GM12865 (cell line): ENCODE measurements at regions not wholly inside any gene's neighbourhood (a gene's known extent, or its start where the extent isn't known, plus 50 kb on each side); places are given as distances from the start of the nearest gene placed in this dataset.

Experiments
- DNase-seq: peaks from one replicate; pipeline ENCODE4 v3.0.0; 2010; ENCODE audit warnings: low read depth
- H3K4me3 ChIP-seq: 2 replicates; pipeline ENCODE4 v1.5.1; 2011; ENCODE audit warnings: mild to moderate bottlenecking, low read depth, low read length, control low read depth
- CTCF ChIP-seq: IDR thresholded peaks from 2 replicates; pipeline ENCODE4 v1.5.1; 2011; ENCODE audit warnings: low read length, control low read depth, low read depth, inconsistent platforms; ENCODE audit not compliant: insufficient read depth; ENCODE audit errors: missing control alignments

- no peak for DNase-seq
- no peak overlapping the region for H3K4me3 ChIP-seq
- TF ChIP-seq CTCF, result no peak
These were observed 768.2 kb upstream of the VRK2 start for GRCh38 chr2:57278451-57278850.

- no peak for DNase-seq
- no peak for TF ChIP-seq CTCF
- no peak overlapping the region for H3K4me3 ChIP-seq
These were observed 755.4 kb upstream of the VRK2 start for GRCh38 chr2:57291209-57291608.

GRCh38 chr2:57296795-57297517 lies 749.6 kb upstream of the VRK2 start:
- H3K4me3 ChIP-seq, result no peak overlapping the region
- no peak for DNase-seq
- no peak for TF ChIP-seq CTCF

GRCh38 chr2:57313678-57314077 lies 732.9 kb upstream of the VRK2 start:
- no peak overlapping the region for H3K4me3 ChIP-seq
- DNase-seq, result no peak
- TF ChIP-seq CTCF, result no peak

- no peak for DNase-seq
- TF ChIP-seq CTCF, result no peak
- no peak overlapping the region for H3K4me3 ChIP-seq
These were observed 731.9 kb upstream of the VRK2 start for GRCh38 chr2:57314682-57315081.

GRCh38 chr2:57330447-57330846 lies 716.2 kb upstream of the VRK2 start:
- no peak overlapping the region for H3K4me3 ChIP-seq
- DNase-seq, result no peak
- no peak for TF ChIP-seq CTCF

GRCh38 chr2:57333221-57333620 lies 713.4 kb upstream of the VRK2 start:
- no peak for DNase-seq
- no peak overlapping the region for H3K4me3 ChIP-seq
- TF ChIP-seq CTCF, result no peak
